HL-60 (cell line): ENCODE measurements at regions not wholly inside any gene's neighbourhood (a gene's known extent, or its start where the extent isn't known, plus 50 kb on each side); places are given as distances from the start of the nearest gene placed in this dataset.

Source experiments
- CTCF ChIP-seq: IDR thresholded peaks from one replicate; pipeline ENCODE4 v1.5.1; 2011; ENCODE audit warnings: low read length, control low read depth, inconsistent platforms; ENCODE audit not compliant: insufficient read depth
- REST ChIP-seq: IDR thresholded peaks from 2 replicates; pipeline ENCODE4 v1.6.1; 2012; ENCODE audit warnings: low read depth; ENCODE audit not compliant: insufficient replicate concordance

- no peak for TF ChIP-seq CTCF
- no peak for TF ChIP-seq REST
Measured at GRCh38 chr13:107220245-107220644, 652.3 kb upstream of the ARGLU1 start.
